NB4 (cell line): ENCODE measurements at regions not wholly inside any gene's neighbourhood (a gene's known extent, or its start where the extent isn't known, plus 50 kb on each side); places are given as distances from the start of the nearest gene placed in this dataset.

Experiments used
- CTCF ChIP-seq: IDR thresholded peaks from one replicate; pipeline ENCODE4 v1.5.1; 2012; ENCODE audit warnings: low read depth, low read length
- MAX ChIP-seq: IDR thresholded peaks from 2 replicates; pipeline ENCODE4 v1.6.1; 2011; ENCODE audit warnings: low read depth, low read length

GRCh38 chr2:236746833-236747232 lies 177.2 kb downstream of the ACKR3 start:
- TF ChIP-seq CTCF = no peak
- TF ChIP-seq MAX = no peak
